Thyroid gland (tissue), 4 donors: ENCODE measurements at regions not wholly inside any gene's neighbourhood (a gene's known extent, or its start where the extent isn't known, plus 50 kb on each side); places are given as distances from the start of the nearest gene placed in this dataset.
"Not testable (repeated sequence)": the region's sequence is repeated elsewhere in the genome, so short reads cannot be mapped to it uniquely, and the experiment has no call there.

ENCODE experiments used
- DNase-seq, 2 donors: peaks; one replicate each; pipeline ENCODE4 v3.0.0-alpha.2; 2019
- H3K27ac ChIP-seq, 3 donors: fragments of 200-600 bp; sonication (generic); 1 replicate in 2 of 3; 2 replicates in 1 of 3; pipeline ENCODE4 v1.5.1; 2016 to 2019; ENCODE audit warnings: mild to moderate bottlenecking in 1 of 3, moderate library complexity in 1 of 3
- H3K27me3 ChIP-seq: fragments of 200-600 bp; sonication (generic); one replicate; pipeline ENCODE4 v1.5.1; 2019
- H3K36me3 ChIP-seq, 2 donors: fragments of 200-600 bp; sonication (generic); one replicate each; pipeline ENCODE4 v1.5.1; 2016 to 2019
- H3K4me1 ChIP-seq, 2 donors: fragments of 200-600 bp; sonication (generic); one replicate each; pipeline ENCODE4 v1.5.1; 2017 to 2019
- H3K4me3 ChIP-seq, 3 donors: fragments of 200-600 bp; sonication (generic); replicated peaks in 1 of 3; 1 replicate in 2 of 3; 2 replicates in 1 of 3; pipeline ENCODE4 v1.5.1; 2016; ENCODE audit warnings: mild to moderate bottlenecking in 1 of 3
- H3K9me3 ChIP-seq: fragments of 200-600 bp; sonication (generic); one replicate; pipeline ENCODE4 v1.5.1; 2017
- CTCF ChIP-seq, 6 experiments: fragments of 200-600 bp in 3 of 6; fragments of 450-650 bp in 3 of 6; sonication (generic) in 3 of 6; IDR thresholded peaks; one replicate each; pipeline ENCODE4 v1.5.1; 2016 to 2019; ENCODE audit warnings: antibody characterized with exemption in 6 of 6, mild to moderate bottlenecking in 2 of 6, inconsistent platforms in 1 of 6, moderate library complexity in 1 of 6
- POLR2A ChIP-seq, 2 donors: fragments of 450-650 bp; IDR thresholded peaks; one replicate each; pipeline ENCODE4 v1.6.1; 2017; ENCODE audit warnings: antibody characterized with exemption in 2 of 2, mild to moderate bottlenecking in 2 of 2, moderate library complexity in 1 of 2
- WGBS, 2 donors: methylation state at CpG; one replicate each; pipeline ENCODE4 v1.1.5; 2017; 5-methylcytosine and 5-hydroxymethylcytosine counted together
- intact Hi-C: fragments of 100-400 bp; cut with DNase I; formaldehyde crosslinking; loops from one replicate; pipeline ENCODE4 v1.15.1; 2023

- H3K27me3 ChIP-seq, result no peaks in the 10 kb centered on the region
- WGBS, 2 donors, result 95% methylated on average over 9 to 10 of the region's 10 CpGs
- H3K27ac ChIP-seq, result no peak overlapping the region
- no peak for DNase-seq
- H3K9me3 ChIP-seq, result no peaks in the 10 kb centered on the region
- no peaks in the 10 kb centered on the region for H3K36me3 ChIP-seq
- intact Hi-C loops, result no loop called here
- TF ChIP-seq POLR2A (IDR thresholded peaks at IDR 0.05), result no peak
- H3K4me1 ChIP-seq, result no peaks in the 10 kb centered on the region
- H3K4me3 ChIP-seq, result no peak overlapping the region
Measured at GRCh38 chr5:135147294-135148090, 113.5 kb upstream of the PITX1 start.

GRCh38 chr5:135145985-135146384 is 112.0 kb upstream of the PITX1 start:
- WGBS, 2 donors, result 95 to 98% methylated on average over 2 of the region's 2 CpGs
- no peak for DNase-seq
- H3K36me3 ChIP-seq, result no peaks in the 10 kb centered on the region
- no peak overlapping the region for H3K27ac ChIP-seq
- H3K9me3 ChIP-seq, result no peaks in the 10 kb centered on the region
- no peaks in the 10 kb centered on the region for H3K27me3 ChIP-seq
- no peaks in the 10 kb centered on the region for H3K4me1 ChIP-seq
- no peak overlapping the region for H3K4me3 ChIP-seq
- no peak for TF ChIP-seq CTCF (IDR thresholded peaks at IDR 0.05)
- TF ChIP-seq POLR2A (IDR thresholded peaks at IDR 0.05), result no peak
- intact Hi-C loops, result no loop called here

- intact Hi-C loops, H3K4me1 ChIP-seq: not testable (repeated sequence)
- 79 to 90% methylated on average over 4 of the region's 4 CpGs for WGBS, 2 donors
Measured at GRCh38 chr5:135143682-135144081, 109.7 kb upstream of the PITX1 start.

GRCh38 chr5:135141303-135142268 is 107.6 kb upstream of the PITX1 start:
- no peak for DNase-seq
- H3K27ac ChIP-seq, result no peak overlapping the region
- intact Hi-C loops, result no loop called here
- no peaks in the 10 kb centered on the region for H3K9me3 ChIP-seq
- WGBS, 2 donors, result 86 to 93% methylated on average over 13 of the region's 13 CpGs
- no peaks in the 10 kb centered on the region for H3K27me3 ChIP-seq
- TF ChIP-seq CTCF (IDR thresholded peaks at IDR 0.05), result no peak
- TF ChIP-seq POLR2A (IDR thresholded peaks at IDR 0.05), result no peak
- H3K36me3 ChIP-seq, result no peaks in the 10 kb centered on the region
- peaks cover 0 to 11% of the 10 kb centered on the region in 2 donors for H3K4me1 ChIP-seq
- H3K4me3 ChIP-seq, result no peak overlapping the region

More at GRCh38 chr5:135143682-135144081, 109.7 kb upstream of the PITX1 start:
- H3K27ac ChIP-seq, H3K9me3 ChIP-seq, H3K27me3 ChIP-seq, H3K36me3 ChIP-seq, H3K4me3 ChIP-seq, DNase-seq: not testable (repeated sequence)

- TF ChIP-seq POLR2A (IDR thresholded peaks at IDR 0.05), result no peak
- no peak for TF ChIP-seq CTCF (IDR thresholded peaks at IDR 0.05)
- Histone ChIP-seq H3K27me3 (no peaks in the 10 kb centered on the region), H3K4me3 (no peak overlapping the region), H3K36me3 (no peaks in the 10 kb centered on the region), H3K27ac (no peak overlapping the region), H3K4me1 (peaks cover 2 to 20% of the 10 kb centered on the region in 2 donors), H3K9me3 (no peaks in the 10 kb centered on the region)
- no peak for DNase-seq
- WGBS, 2 donors, result 82 to 84% methylated on average over 8 to 9 of the region's 9 CpGs
- intact Hi-C loops, result no loop called here
Measured at GRCh38 chr5:135140446-135141204, 106.6 kb upstream of the PITX1 start.
